Activated CD4-positive, CD25-positive, alpha-beta regulatory T cell treated with anti-CD3 and anti-CD28 coated beads, Interleukin-2, amount 50 U/mL, for 72 hours (primary cell): ENCODE measurements at regions not wholly inside any gene's neighbourhood (a gene's known extent, or its start where the extent isn't known, plus 50 kb on each side); places are given as distances from the start of the nearest gene placed in this dataset.
"Not testable (repeated sequence)": the region's sequence is repeated elsewhere in the genome, so short reads cannot be mapped to it uniquely, and the experiment has no call there.

Source experiments
- DNase-seq: peaks from one replicate; pipeline ENCODE4 v3.0.0; 2021

DNA sequence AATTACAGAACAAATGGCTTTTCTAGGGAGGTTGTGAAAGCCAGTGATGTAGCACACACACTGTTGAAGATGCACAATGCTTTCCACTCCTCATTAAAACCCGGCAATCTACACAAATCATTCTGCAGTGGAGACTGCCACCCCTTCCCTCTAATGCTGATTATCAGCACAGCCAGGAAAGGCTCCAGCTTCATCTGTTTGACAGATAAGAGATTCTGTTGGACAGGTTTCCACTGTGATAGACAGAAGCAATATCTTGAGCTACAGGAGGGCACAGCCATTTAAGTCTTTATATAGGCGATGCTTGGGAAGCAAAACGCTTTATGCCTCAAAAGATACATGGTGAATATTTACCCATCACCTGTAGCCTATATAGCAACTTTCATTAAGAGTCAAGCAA lies 555.6 kb downstream of the GLRX3 start:
- no peak for DNase-seq

DNA sequence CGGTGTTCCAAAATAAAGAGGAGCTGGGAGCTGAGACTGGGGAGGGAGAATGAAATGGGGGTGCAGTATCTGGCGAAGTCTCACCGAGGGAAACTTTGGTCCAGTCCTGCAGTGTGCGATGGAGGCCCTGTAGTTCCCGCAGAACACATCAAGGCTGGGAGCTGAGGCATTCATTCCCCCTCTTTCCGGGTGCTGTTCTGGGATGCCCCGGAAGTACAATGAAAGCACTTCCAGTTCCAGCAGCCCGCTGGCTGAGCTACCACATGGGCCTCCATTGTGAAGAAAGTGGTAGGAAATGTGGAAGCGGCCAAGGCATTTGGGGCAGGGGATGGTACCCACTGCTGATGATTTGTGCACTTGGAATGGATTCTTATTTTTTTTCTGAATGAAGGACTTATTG lies 560.7 kb downstream of the GLRX3 start:
- no peak for DNase-seq

DNA sequence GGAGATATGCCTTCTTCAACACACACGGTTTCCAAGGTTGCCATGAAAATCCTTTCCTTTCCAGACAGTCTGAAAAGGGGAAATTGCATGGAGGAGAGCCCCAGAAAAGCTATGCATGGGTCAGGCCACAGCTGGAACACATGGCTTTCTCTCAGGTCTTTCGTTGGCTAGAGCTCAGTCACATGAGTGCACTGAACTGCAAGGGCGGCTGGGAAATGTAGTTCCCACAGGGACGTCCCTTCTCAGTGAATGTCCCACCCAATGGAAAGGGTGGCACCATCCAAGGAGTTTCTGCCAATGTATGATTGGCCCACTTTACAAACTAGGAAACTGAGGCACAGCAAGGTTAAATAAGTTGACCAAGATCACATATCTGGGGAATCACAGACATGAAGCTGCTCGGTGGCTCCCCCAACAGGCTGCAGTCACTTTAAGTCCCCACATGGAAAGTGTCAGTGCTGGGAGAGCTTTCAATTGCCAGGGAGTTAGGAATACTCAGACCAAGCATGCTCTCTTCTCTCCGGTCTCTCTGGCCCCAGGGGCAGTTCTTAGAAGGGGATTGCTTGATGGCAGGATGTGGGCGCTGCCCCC lies 571.3 kb downstream of the GLRX3 start:
- DNase-seq = no peak

DNA sequence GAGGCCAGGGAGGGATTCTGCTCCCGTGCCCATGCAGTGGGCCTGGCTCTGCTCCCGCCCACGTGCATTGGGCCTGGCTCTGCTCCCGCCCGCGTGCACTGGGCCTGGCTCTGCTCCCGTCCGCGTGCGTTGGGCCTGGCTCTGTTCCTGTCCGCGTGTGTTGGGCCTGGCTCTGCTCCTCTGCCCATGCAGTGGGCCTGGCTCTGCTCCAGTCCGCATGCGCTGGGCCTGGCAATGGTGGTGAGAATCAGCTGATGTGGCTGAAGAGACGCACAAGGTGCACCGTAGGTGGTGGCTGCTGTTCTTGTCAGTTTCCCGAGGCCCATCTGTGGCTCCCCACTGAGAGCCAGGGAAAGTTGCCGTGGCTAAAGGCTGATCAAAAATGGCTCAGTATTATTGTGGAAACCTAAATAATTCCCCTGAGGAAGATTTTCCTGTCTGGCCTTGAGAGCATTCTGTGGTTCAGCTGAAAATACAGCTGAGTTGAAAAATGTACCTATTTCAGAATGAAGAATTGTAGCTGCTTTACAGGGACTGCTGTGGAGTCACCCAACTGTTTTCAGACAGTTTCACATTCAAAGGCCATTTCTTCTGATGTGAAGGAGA lies 572.4 kb downstream of the GLRX3 start:
- no peak for DNase-seq

DNA sequence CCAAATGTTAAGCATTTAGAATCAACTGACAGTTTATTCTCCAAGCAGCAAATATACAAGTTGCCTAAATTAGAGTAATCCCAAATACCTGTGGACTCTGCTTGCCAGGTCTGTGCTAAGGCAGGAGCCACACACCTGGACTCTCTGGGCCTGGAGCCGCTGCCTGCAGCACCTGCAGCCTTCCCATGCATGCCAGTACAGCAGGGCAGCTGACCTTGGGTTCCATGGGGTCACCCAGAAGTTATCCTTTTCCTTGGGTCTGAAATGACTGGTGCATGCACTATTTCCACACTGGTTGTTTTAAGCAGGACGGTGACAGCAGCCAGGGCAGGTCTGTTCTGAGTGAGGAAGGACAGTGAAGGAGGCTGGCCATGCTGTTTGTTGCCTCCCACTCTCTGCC lies 573.2 kb downstream of the GLRX3 start:
- no peak for DNase-seq

DNA sequence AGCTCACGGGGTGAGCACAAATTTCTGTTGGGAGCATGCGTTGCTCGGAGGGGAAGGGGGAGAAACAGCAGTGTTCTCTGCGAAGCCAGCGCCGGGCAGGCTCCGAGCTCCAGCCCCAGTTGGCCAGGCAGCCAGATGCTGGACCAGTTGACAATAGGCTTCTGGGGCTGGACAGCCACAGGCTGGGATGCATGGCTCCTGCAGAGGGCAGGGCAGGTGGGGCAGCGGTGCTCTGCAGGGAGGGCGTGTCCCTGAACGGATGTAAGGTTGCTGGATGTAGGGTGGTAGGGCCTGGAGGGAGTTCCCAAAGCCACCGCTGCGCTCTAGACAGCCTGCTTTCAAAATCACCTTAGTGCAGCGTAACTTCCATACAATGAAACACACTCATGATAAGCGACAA lies 574.9 kb downstream of the GLRX3 start:
- no peak for DNase-seq

DNA sequence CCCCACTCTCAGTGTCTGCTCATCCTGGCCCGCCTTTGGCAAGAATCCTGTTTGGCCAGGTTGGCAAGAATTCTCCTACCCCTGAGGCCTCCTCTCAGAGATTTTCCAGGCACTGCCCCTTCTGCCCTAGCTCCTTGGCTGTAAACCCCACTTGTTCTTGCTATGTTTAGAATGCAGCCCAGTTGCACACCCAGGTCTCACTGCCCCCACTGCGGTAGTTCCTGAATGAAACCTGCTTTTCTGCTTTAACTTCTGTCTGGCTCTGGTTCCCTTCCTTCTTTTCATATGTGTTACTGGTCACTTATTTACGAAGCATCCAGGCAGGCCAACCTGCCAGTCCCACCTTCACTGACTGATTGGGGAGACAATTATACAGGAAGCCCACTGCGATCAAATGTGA lies 576.9 kb downstream of the GLRX3 start:
- no peak for DNase-seq

DNA sequence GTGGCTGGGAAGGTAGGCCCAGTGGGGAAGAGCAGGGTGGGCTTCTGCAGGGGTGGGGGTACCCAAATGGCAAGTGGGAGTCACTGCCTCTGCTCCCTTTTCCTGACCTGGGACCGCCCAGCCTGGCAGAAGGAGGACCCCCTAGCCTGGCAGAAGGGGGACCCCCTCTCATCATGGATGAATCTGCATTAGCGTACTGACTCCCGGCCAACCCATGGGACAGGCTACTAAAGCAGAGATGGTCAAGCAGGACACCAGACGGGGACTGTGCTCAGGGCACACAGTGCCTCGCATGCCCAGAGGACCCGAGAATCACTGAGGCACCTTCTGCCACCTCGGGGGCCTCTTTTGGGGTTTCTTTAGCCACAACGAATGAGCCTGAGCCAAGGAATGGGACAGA lies 577.5 kb downstream of the GLRX3 start:
- DNase-seq = no peak

DNA sequence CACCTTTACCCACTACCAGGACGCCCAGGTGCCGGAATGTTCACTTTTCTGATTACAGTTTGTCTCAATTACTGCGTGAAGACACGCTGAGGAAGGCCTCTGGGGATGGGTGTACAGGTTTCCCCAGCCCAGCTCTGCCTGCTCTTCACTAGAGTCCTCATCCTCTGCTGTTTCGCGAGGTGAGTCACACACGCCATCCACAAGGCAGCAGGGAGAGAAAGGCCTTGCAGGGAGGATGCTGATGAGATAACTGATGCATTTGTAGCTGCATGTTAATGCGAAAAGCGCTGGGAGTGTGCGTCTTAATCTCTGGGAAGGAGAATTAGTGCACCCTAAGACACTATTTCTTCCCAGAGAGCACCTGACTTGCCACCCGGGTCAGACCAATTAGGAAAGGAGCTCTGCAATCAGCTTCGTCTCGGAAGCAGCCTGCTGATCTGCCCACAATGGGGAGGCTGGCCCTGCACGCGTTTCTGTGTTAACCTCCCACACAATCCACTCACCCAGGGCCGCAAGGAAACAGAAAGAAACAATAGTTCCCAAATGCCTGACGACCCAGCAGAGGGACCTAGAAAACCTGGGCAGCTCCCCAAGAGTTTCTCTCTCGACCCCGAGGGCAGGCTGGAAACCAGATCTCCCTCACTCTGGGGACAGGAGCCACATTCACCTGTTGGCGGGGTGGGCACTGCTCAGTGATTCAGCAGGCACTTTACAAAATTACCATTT lies 578.7 kb downstream of the GLRX3 start:
- no peak for DNase-seq

DNA sequence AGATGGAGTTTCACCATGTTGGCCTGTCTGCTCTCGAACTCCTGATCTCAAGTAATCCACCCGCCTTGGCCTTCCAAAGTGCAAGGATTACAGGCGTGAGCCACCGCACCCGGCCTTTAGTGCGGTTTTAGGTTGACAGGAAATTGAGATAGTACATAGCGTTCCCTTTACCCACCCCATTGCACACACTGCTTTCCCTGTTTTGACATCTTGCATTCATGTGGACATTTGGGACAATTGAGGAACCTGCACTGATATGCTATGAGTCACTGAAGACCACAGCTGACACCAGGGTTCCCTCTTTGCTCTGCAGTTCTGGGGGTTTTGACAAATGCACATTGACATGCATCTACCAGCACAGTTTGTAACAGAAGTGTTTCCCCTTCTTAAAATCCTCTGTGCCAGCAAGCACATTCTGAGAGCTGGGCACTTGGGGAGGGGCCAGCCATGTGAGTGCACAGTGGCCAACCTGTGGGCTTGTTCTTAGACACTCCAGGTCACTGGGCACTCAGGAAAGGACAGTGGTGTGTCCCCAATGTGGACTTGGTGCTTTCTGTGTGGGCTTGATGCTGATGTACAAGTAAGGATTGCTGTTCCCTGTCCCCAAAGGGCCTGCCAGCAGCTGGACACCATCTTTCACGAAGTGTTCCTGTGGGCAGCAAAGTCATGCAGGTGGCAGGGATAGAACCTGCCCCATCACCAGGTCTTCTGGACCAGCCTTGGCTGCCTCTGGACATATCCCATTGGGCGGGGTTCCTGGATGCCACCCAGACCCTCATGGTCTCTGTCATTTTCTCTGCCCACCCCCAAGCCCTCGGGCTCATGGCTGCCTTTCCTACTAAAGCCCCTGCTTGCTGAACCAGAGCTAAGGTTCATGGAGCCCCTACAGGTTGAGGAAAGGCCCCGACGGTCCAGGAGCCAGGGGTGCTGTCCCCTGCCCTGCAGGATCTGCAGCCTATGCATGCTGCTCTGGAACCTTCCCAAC lies 579.8 kb downstream of the GLRX3 start:
- no peak for DNase-seq

DNA sequence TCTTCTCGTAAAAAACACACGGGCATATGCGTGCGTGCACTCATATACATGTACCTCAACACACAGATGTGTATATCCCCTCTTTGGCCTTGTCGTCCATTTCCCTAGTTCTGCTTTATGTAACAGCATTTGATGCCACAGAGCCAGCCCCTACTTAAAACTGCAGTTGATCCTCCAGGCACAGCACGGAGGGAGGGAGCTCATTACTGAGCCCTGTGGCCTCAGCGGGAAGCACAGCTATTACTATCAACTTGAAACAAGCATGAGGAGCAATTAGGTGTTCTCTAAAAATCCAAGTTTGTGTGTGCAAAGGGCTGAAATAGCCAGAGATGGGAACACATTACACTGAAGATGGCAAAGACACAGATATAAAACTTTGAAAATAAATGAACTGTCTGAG lies 580.9 kb downstream of the GLRX3 start:
- DNase-seq = no peak

DNA sequence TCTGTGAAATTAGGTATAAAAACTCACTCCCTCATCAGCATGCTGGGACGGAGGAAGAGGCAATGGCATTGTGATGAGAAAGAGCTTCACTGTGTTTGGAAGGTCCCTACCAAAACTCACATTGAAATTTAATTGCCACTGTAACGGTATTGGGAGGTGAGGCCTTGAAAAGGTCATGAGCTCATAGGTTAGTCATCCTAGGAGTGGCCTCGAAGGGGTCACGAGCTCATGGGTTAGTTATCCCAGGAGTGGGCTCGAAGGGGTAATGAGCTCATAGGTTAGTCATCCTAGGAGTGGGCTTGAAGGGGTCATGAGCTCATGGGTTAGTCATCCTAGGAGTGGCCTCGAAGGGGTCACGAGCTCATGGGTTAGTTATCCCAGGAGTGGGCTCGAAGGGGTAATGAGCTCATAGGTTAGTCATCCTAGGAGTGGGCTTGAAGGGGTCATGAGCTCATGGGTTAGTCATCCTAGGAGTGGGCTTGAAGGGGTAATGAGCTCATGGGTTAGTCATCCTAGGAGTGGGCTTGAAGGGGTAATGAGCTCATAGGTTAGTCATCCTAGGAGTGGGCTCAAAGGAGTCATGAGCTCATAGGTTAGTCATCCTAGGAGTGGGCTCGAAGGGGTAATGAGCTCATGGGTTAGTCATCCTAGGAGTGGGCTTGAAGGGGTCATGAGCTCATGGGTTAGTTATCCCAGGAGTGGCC lies 582.7 kb downstream of the GLRX3 start:
- DNase-seq = not testable (repeated sequence)

DNA sequence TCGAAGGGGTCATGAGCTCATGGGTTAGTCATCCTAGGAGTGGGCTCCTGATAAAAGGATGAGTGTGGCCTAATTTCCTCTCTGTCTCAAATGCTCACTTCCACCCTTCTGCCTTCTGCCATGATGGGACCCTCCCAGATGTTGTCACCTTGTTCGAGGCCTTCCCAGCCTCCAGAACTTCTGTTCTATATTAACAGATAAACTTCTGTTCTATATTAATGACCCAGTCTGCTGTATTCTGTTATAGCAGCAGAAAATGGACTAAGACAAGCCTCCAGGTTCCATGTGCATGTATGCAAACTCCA lies 583.2 kb downstream of the GLRX3 start:
- DNase-seq = no peak

DNA sequence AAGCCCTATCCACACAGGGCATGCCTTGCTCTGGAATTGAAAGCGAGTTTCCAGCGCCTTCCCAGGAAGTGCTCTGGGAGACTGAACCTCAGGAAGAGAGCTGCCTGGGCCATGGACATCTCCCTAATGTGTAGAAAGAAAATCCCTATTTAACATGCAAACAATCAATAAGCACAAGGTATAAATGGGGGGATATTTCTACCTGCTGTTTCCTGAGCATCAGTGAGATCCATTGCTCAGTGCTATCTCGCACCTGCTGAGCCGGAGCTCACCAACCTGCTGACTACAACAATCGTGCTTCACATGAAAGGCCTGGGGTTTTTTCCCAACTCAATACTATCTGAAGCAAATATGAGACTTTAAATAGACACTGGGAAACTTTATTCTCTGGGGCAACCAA lies 584.0 kb downstream of the GLRX3 start:
- DNase-seq = no peak

DNA sequence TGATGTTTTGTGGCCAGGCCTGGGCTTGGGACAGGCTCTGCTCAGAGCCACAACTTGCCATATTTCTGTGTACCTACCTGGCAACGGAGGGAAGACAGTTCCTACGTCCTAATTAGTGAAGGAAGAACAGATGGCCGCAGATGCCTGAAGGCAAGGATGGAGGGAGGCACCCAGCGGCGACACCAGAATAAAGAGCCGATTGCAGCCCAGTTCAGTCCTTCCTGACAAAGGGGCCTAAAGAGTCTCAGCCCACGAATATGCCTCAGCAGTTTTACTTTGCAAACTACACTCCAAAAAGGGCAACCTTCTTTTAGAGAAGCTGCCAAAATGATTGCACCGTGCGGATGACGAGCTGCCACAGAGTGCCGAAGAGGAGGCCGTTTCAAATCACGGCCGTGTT lies 585.8 kb downstream of the GLRX3 start:
- DNase-seq = no peak

DNA sequence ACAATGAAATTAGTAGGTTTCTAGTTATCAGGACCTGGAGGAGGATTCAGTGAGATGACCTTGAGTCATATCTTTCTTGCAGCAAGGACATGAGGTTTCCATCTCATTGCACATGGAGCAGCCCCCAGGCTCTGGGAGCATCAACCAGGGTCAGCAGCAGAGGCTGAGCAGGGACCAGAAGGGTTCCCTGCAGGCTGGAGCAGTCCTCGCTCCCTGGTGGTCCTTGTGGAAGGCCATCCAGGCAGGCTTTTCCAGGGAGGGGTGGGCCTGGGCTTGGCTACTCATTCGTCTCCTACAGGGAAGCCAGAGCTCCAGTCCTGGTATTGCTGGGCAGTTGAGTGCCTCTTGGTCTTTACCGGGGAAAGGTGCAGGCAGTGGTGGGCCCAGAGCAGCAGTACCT lies 587.5 kb downstream of the GLRX3 start:
- no peak for DNase-seq

DNA sequence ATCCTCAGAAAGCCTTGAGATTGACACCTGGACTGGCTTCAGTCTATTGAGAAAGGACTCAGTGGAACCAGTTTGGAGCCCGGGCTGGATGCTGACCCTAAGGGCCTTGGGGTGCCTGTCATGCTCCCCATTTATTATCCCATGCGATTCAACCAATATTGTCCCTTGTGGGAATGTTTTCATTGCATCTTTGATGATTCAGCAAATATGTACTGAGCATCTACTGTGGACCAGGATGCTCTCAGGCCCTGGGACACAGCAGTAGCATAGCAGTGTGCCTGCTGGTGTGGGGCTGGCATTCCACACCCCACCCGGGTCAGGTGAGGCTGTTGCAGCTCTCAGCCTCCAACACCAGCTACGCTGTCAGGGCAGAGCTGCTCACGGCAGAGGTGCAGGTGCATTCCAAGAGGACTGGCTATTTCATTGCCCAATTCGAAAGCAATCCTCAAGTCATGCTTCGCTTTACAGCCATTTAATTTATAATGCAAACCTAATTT lies 586.0 kb downstream of the TCERG1L start:
- DNase-seq = no peak

DNA sequence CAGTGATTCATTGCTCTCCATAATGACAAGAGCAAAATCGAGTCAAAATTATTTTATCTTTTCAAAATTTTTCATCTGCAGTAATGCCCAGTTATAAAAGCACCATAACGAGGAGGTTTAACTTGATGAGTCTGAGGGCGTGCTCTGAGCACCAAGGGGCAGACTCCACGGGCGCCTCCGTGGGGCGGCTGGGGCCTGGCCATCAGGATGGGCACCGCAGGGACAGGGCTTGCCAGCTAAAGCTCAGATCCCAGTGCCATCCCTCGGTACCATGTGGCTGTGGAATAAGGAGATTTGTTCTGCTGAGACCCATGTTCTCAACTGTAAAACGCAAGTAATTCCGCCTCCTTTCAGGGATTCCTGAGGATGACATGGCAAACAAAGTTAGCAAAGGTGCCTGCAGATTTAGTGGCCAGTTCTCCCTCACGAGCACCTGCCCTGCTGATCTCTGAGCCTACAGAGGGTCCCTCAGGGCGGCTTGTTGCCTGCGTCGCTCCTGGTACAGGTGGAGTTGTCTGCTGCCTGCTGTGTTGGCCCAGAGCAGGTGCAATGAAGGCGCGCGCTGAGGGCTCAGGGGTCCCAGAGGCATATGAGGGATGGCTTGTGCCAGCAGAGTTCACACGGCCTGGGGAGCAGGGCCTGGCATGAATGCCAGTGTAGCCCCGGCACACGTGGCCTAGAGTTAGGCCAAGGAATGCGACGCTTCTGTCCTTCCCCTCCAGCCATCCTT lies 584.4 kb downstream of the TCERG1L start:
- DNase-seq = no peak

DNA sequence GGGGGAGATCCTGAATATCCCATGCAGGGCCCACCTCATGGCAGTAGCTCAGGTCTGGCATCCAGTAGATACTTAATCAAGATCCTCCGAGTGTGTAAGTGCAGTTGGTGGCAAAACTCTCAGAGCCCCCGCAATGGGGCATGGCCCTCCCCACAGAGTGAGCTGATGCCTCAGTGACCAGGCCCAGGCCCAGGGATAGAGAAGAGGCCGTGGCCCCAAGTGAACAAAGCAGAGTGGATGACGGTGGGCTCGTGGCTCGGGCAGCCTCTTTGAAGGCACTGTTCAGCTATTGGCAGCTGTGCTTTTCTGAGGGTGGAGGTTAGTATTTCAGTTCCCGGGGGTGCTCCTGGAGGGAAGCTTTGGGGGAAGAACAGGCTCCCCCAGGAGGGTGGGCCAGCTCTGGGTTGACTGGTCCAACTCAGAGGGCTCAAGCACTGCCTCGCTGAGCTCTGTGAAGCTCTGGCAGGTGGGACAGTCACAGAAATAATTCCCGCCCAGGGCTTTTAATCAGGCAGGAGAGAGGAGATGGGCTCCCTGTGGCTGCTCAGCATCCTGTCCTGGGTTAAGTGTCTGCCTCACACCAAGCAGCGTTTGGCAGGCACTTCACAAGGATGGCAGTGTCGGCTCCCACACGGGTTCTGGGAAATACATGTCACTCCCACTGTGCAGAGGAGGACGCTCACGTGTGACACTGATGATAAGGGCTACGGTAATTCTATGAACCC lies 583.6 kb downstream of the TCERG1L start:
- no peak for DNase-seq

DNA sequence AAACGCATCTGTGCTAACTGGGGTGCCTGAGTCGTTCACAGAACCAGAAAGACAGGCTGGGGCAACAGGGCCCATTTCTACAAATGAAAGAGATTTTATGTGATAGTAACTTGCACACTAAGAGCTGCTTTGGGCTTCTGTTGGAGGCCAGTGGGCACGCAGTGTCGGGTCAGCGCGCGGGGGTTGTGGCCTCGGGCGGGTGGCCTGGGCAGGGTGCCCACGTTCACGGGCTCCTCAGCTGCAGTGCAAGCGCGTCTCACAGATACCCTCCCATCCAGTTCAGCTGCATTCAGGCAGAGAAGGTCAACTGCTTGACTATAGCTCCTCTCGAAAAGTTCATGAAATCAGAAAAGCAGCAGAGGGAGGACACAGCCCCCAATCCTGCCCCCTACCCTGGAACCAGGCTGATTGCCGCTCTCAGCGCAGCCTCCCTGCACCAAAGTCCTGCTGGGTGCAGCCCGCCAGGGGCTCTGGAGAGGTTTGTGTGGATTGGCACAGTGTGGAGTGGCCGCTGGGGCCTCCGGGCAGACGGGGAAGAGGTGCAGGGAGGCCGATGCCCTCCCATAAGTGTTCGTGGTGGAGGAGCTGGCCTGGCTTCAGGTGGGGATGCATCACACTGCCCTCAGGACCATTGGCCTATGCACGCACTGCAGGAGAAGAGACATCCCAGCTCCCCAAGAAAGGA lies 582.8 kb downstream of the TCERG1L start:
- DNase-seq = no peak

DNA sequence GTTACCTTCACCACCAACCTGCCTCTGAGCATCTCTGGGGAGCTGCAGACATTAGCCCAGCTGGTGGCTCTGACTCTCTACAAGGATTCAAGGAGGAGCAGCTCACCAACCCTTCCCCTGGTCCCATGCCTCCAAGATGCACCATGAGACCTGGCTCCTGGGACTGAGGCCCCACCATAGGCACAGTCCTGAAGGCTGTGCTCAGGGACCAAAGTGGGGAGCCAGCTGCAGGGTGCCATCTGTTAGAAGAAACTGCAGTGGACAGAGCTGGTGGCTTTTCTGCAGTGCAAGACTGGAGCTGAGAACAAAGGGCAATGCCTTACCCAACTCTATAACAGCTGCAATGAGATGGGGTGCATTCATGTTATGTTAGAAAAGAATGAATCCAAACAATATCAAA lies 581.6 kb downstream of the TCERG1L start:
- DNase-seq = no peak
